ENCODE measurements at regions not wholly inside any gene's neighbourhood (a gene's known extent, or its start where the extent isn't known, plus 50 kb on each side); places are given as distances from the start of the nearest gene placed in this dataset.
"Not testable (repeated sequence)": the region's sequence is repeated elsewhere in the genome, so short reads cannot be mapped to it uniquely, and the experiment has no call there.

- no peak for DNase-seq
- H3K4me3 ChIP-seq (ENCODE audit: insufficient read depth, low read depth, low read length), result no peak overlapping the region
These were observed 967.8 kb downstream of the TMEM121 start for GRCh38 chr14:106493962-106494823.

GRCh38 chr14:106500571-106500970 is 974.2 kb downstream of the TMEM121 start:
- no peak for DNase-seq
- no peaks in the 10 kb centered on the region for H3K36me3 ChIP-seq (replicated peaks; ENCODE audit: control insufficient read depth, insufficient read depth, low read length)
- no peaks in the 10 kb centered on the region for H3K27me3 ChIP-seq (ENCODE audit: control insufficient read depth, insufficient read depth, low read length)
- no peak overlapping the region for H3K4me3 ChIP-seq (ENCODE audit: insufficient read depth, low read depth, low read length)

More at GRCh38 chr14:106493962-106494823, 967.8 kb downstream of the TMEM121 start:
- Histone ChIP-seq H3K27me3 (ENCODE audit: control insufficient read depth, insufficient read depth, low read length) (no peaks in the 10 kb centered on the region), H3K36me3 (replicated peaks; ENCODE audit: control insufficient read depth, insufficient read depth, low read length) (no peaks in the 10 kb centered on the region)

DNA sequence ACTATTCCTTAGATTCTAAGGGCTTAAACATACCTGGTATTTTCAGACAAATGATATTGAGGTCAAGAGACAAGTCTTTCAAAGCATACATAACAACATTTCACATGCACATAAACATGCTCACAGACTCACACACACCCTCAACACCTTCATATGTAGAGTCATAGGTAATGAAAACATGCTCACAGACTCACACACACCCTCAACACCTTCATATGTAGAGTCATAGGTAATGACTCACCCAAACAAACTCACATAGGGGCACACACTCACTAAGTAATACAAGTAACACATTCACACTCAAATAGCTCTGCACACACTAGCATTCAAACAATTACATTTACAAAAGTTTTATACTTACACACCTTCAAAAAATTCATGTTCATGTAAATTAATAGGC is 975.5 kb downstream of the TMEM121 start:
- Histone ChIP-seq H3K27me3 (ENCODE audit: control insufficient read depth, insufficient read depth, low read length) (no peaks in the 10 kb centered on the region), H3K36me3 (replicated peaks; ENCODE audit: control insufficient read depth, insufficient read depth, low read length) (no peaks in the 10 kb centered on the region), H3K4me3 (ENCODE audit: insufficient read depth, low read depth, low read length) (no peak overlapping the region)
- DNase-seq, result no peak

DNA sequence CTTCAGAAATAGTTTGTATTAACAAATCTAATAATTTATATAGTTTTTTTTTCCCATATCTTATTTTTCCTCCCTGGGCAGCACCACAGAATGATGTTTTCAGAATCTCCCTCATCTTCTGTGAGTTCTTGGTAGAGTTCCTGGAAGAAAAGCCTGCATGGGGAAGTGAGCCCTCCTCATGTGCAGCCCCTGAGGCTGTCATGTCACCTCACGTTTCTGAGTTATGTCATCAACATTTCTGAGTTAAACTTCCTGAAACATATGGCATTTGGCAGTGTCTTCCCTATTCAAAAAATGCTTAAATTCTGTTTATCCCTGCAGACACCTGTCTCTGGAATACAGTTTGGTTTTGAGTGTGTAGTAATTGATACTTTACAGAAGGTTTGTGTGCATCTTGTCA is 979.0 kb downstream of the TMEM121 start:
- H3K27me3 ChIP-seq (ENCODE audit: control insufficient read depth, insufficient read depth, low read length), result no peaks in the 10 kb centered on the region
- H3K4me3 ChIP-seq (ENCODE audit: insufficient read depth, low read depth, low read length), result no peak overlapping the region
- DNase-seq, result no peak

GRCh38 chr14:106506881-106507305 is 980.5 kb downstream of the TMEM121 start:
- no peaks in the 10 kb centered on the region for H3K27me3 ChIP-seq (ENCODE audit: control insufficient read depth, insufficient read depth, low read length)
- no peak overlapping the region for H3K4me3 ChIP-seq (ENCODE audit: insufficient read depth, low read depth, low read length)
- no peak for DNase-seq
- H3K36me3 ChIP-seq (replicated peaks; ENCODE audit: control insufficient read depth, insufficient read depth, low read length), result no peaks in the 10 kb centered on the region

More for the DNA sequence above, 979.0 kb downstream of the TMEM121 start:
- no peaks in the 10 kb centered on the region for H3K36me3 ChIP-seq (replicated peaks; ENCODE audit: control insufficient read depth, insufficient read depth, low read length)

DNA sequence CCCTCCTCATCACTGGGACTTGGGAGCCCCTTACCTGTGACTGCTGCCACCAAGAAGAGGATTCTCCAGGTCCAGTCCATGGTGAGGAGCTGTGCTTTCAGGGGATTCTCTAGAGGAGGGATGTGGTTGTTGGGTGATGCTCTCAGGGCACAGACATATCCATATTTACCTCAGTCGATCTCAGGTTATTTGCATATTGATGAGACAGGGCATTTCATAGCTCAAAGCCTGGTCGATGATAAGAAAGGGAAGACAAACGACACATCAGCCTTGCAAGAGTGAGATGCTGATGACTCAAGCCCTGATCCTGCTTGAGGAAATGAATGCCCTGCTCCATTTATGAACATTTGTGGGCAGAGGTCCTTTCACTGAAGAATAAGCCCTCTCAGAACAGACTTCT is 981.0 kb downstream of the TMEM121 start:
- H3K4me3 ChIP-seq (ENCODE audit: insufficient read depth, low read depth, low read length), result no peak overlapping the region
- H3K27me3 ChIP-seq (ENCODE audit: control insufficient read depth, insufficient read depth, low read length), result no peaks in the 10 kb centered on the region
- DNase-seq, result no peak
- no peaks in the 10 kb centered on the region for H3K36me3 ChIP-seq (replicated peaks; ENCODE audit: control insufficient read depth, insufficient read depth, low read length)

GRCh38 chr14:106508216-106508615 is 981.8 kb downstream of the TMEM121 start:
- Histone ChIP-seq H3K4me3 (ENCODE audit: insufficient read depth, low read depth, low read length) (no peak overlapping the region), H3K27me3 (ENCODE audit: control insufficient read depth, insufficient read depth, low read length) (no peaks in the 10 kb centered on the region), H3K36me3 (replicated peaks; ENCODE audit: control insufficient read depth, insufficient read depth, low read length) (no peaks in the 10 kb centered on the region)
- no peak for DNase-seq

DNA sequence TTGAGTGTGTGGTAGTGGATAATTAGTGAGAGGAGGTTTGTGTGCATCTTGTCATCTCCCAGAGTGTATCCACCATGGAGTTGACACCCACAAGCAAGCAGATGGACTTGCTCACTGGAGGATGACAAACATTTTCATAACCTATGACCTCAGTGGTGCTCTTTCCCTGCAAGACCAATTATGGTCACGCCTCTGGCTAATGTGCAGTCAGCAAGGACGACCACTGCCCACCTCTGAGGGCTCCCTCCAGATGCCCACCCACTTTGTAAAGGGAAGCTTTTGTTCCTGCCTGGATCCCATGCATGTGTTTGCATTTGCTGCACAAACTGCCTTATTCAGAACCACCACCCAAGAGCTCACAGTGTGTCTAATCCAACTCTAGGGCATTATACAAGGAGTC is 982.8 kb downstream of the TMEM121 start:
- H3K4me3 ChIP-seq (ENCODE audit: insufficient read depth, low read depth, low read length), result no peak overlapping the region
- H3K27me3 ChIP-seq (ENCODE audit: control insufficient read depth, insufficient read depth, low read length), result no peaks in the 10 kb centered on the region
- H3K36me3 ChIP-seq (replicated peaks; ENCODE audit: control insufficient read depth, insufficient read depth, low read length), result no peaks in the 10 kb centered on the region
- DNase-seq, result no peak

- DNase-seq, result no peak
- Histone ChIP-seq H3K4me3 (ENCODE audit: insufficient read depth, low read depth, low read length) (no peak overlapping the region), H3K36me3 (replicated peaks; ENCODE audit: control insufficient read depth, insufficient read depth, low read length) (no peaks in the 10 kb centered on the region), H3K27me3 (ENCODE audit: control insufficient read depth, insufficient read depth, low read length) (no peaks in the 10 kb centered on the region)
These were observed 983.4 kb downstream of the TMEM121 start for GRCh38 chr14:106509807-106510206.

DNA sequence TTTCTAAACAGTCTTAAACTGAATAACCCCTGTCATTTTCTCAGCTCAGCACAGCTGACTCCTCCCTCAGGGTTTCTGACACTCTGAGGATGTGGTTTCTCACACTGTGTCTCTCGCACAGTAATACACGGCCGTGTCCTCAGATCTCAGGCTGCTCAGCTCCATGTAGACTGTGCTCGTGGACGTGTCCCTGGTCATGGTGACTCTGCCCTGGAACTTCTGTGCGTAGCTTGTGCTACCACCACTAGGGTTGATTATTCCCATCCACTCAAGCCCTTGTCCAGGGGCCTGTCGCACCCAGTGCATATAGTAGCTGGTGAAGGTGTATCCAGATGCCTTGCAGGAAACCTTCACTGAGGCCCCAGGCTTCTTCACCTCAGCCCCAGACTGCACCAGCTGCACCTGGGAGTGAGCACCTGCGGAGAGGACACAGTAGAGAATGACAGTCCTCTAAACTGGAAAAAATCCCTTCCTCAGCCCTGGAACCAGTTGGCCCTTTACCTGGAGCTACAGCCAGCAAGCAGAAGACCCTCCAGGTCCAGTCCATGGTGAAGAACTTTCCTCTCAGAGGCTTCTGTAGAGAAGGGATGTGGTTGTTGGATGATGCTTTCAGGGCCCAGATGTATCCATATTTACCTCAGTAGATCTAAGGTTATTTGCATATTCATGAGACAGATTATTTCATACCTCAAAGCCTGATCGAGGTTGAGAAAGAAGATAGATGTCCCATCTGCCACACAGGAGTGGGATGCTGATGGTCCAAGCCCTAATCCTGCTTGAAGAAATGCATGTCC is 984.8 kb downstream of the TMEM121 start:
- H3K27me3 ChIP-seq (ENCODE audit: control insufficient read depth, insufficient read depth, low read length), result no peaks in the 10 kb centered on the region

DNA sequence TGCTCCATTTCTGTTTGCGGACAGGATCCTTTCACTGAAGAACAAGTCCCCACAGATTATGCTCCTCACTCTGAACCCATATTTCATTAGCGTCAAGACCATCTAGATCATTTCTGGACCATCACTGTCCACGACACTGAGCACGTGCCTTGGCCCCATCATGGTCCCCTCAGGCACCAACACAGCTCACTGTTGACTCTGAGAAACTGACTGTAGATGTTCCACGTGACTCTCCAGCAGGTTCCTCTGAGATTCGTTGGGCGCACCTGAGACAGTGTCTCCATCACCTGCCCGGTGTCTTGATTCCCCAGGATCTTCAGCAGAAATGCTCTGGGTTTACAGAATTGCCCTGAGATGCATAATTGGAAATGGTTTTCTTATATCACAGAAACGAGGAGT is 985.4 kb downstream of the TMEM121 start:
- Histone ChIP-seq H3K27me3 (ENCODE audit: control insufficient read depth, insufficient read depth, low read length) (no peaks in the 10 kb centered on the region), H3K36me3 (replicated peaks; ENCODE audit: control insufficient read depth, insufficient read depth, low read length) (no peaks in the 10 kb centered on the region), H3K4me3 (ENCODE audit: insufficient read depth, low read depth, low read length) (no peak overlapping the region)
- DNase-seq, result no peak

More for the DNA sequence above, 984.8 kb downstream of the TMEM121 start:
- H3K4me3 ChIP-seq (ENCODE audit: insufficient read depth, low read depth, low read length), result no peak overlapping the region
- no peak for DNase-seq
- no peaks in the 10 kb centered on the region for H3K36me3 ChIP-seq (replicated peaks; ENCODE audit: control insufficient read depth, insufficient read depth, low read length)

DNA sequence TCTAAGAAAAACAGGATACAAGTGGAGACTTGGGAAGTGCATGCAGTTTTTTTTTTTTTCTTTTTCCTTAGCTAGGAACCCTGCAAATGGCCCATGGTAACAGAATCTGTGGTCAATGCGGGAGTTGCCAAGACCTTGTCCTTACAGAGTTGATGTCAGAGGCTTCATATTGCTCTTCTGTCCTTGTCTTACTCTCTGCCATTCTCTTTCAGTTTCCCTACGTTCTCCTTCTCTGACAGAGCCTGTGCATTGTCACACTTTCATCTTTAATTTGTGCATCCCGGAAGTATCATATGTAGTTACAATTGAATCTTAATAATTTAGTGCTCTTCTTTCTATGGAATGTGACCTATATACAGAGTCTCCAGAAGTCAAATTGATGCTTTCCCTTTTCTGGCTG is 986.9 kb downstream of the TMEM121 start:
- Histone ChIP-seq H3K4me3 (ENCODE audit: insufficient read depth, low read depth, low read length) (no peak overlapping the region), H3K36me3 (replicated peaks; ENCODE audit: control insufficient read depth, insufficient read depth, low read length) (no peaks in the 10 kb centered on the region), H3K27me3 (ENCODE audit: control insufficient read depth, insufficient read depth, low read length) (no peaks in the 10 kb centered on the region)
- no peak for DNase-seq

DNA sequence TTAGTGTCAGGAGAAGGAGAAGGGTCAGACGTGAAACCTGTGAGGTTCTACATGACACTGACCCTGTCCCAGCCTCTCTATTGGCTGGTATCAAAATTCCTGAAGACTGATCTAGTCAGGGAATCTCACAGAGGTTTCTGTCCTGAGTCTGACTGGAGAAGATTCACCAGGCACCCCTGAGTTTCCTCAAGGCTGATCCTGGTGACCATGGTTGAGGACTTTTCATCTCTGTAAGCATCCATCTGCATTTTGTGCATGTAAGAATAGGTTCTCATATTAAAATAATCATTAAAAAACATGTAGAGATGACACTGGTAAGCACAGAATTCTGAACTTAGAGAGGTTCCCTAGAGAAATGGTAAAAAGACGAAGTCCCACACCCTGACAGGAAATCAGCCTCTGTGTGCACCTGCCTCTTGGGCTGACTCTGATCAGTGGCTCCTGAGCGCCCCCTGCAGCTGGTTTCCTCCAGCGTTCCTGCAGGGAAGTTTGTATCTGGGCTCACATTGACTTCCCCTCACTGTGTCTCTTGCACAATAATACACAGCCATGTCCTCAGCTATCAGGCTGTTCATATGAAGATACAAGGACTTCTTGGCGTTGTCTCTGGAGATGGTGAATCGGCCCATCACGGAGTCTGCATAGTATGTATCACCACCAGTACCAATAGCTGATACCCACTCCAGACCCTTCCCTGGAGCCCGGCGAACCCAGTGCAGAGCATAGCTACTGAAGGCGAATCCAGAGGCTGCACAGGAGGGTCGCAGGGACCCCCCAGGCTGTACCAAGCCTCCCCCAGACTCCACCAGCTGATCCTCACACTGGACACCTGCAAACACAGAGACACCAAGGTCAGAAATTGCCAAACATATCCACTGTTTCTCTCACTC is 991.9 kb downstream of the TMEM121 start:
- Histone ChIP-seq H3K4me3 (ENCODE audit: insufficient read depth, low read depth, low read length) (no peak overlapping the region), H3K36me3 (replicated peaks; ENCODE audit: control insufficient read depth, insufficient read depth, low read length) (no peaks in the 10 kb centered on the region), H3K27me3 (ENCODE audit: control insufficient read depth, insufficient read depth, low read length) (no peaks in the 10 kb centered on the region)
- no peak for DNase-seq

- not testable (repeated sequence) for DNase-seq; H3K36me3 ChIP-seq (replicated peaks; ENCODE audit: control insufficient read depth, insufficient read depth, low read length); H3K4me3 ChIP-seq (ENCODE audit: insufficient read depth, low read depth, low read length); H3K27me3 ChIP-seq (ENCODE audit: control insufficient read depth, insufficient read depth, low read length)
These were observed 995.7 kb downstream of the TMEM121 start for GRCh38 chr14:106522118-106522517.
